NCI-H146 (cell line): ENCODE measurements at regions not wholly inside any gene's neighbourhood (a gene's known extent, or its start where the extent isn't known, plus 50 kb on each side); places are given as distances from the start of the nearest gene placed in this dataset.

Experiments used
- DNase-seq: peaks from one replicate; lab custom pipeline; 2025; lab: John Stamatoyannopoulos, UW

- no peak for DNase-seq
Measured at GRCh38 chr12:74985986-74986319, 223.7 kb downstream of the KCNC2 start.

GRCh38 chr12:74988156-74988555 is 221.5 kb downstream of the KCNC2 start:
- DNase-seq, result no peak
